DMS79 (cell line): ENCODE measurements at regions not wholly inside any gene's neighbourhood (a gene's known extent, or its start where the extent isn't known, plus 50 kb on each side); places are given as distances from the start of the nearest gene placed in this dataset.
A peak's percentile ranks its signal among the peaks of the same experiment; 100 is the strongest.
"Not testable (repeated sequence)": the region's sequence is repeated elsewhere in the genome, so short reads cannot be mapped to it uniquely, and the experiment has no call there.

Experiments
- DNase-seq: peaks from one replicate; lab custom pipeline; 2025; lab: John Stamatoyannopoulos, UW

DNA sequence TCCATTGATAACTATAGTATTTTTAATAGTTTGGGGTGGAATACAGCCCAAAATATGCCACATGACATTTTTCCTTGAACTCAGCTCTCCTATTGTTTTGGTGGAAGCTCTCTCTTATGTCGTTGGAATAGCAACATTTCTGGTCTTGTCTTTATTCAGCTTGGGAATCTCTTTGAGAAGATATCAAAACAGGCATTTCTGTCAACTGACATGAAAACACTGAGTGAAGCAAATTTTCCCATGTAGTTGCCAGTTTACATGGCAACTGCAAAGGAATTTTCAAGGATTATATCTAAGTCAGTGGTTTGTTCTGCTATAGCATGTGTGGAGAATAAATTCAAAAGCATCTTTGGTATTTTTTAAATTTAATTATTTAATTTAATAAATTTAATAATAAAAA, 863.5 kb upstream of the CDH8 start:
- no peak for DNase-seq

DNA sequence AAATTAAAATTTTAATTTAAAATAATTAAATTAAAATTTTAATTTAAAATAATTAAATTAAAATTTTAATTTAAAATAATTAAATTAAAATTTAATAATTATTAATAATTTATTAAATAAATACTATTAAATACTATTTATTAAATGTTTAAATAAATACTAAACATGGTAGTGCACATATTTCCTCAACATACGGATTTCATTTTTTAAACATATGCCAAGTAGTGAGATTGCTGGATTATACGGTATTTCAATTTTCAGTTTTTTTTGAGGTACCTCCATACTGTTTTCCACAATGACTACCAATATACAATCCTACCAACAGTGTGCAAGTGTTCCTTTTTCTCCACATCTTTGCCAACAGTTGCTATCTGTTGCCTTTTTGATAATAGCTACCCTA, 852.9 kb upstream of the CDH8 start:
- DNase-seq, result no peak

DNA sequence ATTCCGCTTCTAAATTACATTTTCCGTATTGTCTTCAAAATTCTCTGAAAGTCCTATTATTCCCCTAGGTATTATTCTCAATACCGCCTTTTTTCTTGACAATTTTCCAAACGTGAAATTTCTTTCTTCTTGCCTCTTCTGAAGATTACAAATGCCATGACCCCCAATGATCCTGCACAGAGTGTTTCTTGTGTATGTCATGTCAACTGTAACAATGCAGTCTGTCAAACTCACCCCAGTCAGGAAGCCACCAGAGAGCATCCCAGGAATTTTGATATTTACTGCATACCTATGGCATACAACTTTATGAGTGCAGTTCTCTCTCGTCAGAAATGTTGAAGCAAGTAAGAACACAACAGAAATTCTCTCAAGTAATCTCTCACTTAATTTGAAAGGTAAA, 847.3 kb upstream of the CDH8 start:
- DNase-seq, result no peak

DNA sequence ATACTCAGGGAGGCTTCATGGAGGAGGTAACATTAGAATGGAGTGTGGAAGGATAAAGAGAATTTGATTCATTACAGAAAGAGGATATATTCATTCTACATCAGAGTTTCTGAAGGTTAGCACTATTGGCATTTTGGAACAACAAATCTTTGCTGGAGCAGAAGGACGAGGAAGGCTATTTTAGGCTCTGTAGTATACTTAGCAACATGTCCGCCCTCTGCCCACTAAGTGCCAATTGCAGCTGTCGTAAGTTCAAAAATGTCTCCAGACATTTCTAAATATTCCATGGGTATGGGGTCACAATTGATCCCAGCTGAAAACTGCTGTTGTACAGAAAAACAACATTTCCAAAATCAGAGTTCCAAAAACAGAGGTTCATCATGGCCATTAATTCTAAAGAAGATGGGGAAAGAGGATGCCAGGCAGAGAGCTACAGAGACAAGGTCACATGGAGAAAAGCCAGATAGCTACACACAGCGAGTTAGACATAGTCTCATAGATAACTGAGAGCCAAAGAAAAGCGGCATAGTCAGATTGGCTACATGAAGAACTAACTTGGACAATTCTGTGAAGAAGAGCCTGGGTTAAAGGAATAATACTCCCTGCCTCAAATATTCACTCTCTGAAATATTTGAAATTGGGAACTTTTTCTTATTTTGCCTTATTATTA, 846.4 kb upstream of the CDH8 start:
- DNase-seq, result no peak

DNA sequence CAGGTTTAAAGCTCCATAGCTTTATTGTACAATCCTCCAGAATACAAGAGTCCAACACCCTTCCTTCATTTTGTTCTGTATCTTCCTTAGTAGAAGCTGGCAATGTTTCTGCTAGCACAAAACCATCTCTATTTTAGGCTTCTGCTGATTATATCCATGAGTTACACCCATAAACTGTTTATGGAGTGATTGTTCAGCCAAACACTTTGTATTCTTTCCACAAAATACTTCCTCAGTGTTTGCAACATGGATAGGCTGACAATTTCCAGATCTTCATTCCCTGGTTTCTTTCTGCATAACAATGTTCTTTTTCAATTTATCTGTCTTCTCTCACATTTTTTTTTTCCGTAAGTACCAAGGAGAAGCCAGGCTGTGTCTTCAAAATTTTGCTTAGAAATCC, 839.9 kb upstream of the CDH8 start:
- no peak for DNase-seq

DNA sequence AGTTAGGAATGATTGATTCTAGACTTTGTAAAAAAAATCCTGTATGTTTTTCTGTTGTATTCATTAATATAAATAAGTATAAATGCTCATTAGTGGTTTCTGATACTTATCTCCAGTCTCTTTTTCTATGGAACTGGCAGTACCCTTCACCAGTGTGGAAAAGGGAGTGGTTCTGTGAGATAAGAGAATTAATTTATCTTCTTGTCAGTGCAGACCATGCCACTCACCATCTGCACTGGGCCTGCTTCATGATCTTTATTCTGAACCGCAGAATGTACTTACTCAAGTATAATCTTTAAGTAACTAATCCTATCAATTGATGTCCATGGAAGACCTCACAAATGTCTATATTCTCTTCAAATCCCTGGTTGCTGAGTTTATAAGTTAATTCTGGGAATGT, 836.1 kb upstream of the CDH8 start:
- no peak for DNase-seq

DNA sequence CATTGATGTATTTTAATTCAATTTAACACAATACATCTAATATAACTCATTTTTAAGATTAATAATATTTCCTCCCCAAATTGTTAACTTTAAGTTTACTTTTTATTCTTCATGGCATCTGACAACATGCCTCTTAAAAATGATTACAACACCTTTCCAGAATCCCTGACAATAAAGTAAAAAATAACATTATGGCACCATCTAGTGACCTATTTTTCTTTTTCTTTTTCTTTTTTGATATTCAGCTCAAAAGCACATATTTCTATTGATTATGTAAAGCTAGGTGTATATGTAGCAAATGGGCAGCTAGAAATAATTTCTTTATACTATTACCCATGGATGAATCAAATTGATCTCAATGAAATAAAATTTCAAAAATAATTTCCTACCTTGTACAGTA, 834.3 kb upstream of the CDH8 start:
- no peak for DNase-seq

DNA sequence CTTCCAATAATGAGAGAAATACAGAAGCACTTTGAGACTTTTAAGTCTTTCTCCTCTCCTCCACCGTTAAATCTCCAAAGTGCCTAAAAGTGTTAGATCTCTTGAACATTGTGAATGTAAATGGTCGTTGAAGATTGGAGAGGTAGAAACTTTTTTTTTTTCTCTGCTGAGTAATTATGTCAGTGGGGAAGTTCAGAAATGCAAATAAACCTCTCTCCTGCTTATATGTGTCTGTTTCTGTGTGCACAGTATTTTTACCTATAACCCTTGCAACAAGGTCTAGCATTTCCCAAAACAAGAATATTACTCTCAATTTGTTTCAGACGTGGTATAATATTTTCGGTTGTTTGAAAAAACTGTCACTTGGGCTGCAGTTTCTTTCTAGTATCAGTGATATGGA, 833.6 kb upstream of the CDH8 start:
- no peak for DNase-seq

DNA sequence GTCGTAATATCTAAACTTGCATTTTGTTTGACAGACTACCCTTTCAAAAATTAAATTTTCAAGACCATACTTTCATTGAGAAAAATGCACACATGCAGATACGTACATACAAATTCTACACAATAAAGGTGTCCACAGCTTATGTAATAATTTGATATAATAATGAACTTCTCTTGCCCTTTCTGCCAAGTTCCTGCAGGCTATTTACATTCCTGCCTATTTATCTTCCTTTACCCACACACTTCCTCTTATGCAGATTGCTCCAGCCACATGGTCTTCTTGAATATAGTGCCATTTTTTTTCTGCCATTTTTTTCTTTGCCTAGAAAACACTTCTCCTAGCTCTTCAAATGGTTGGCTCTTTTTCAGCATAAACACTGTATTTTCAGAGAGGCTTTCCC, 826.9 kb upstream of the CDH8 start:
- no peak for DNase-seq

DNA sequence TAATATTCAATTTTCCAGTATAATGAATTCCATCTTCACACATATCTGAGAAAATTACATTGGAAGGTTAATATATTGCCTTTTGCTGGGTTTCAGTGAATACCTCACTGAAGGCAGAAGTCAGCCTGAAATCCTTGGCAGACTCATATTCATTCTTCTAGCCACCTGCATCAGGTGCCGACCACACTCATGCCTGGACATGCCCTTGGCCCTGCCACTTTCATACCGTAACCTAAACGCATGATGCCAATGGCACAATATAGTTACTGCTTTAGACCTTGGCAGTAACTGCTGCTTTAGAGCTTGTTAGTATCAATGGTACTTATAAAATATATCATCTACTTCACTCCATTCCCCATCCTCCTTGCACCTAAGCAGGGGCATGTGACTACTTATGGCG, 817.6 kb upstream of the CDH8 start:
- peak; percentile 78 for DNase-seq

DNA sequence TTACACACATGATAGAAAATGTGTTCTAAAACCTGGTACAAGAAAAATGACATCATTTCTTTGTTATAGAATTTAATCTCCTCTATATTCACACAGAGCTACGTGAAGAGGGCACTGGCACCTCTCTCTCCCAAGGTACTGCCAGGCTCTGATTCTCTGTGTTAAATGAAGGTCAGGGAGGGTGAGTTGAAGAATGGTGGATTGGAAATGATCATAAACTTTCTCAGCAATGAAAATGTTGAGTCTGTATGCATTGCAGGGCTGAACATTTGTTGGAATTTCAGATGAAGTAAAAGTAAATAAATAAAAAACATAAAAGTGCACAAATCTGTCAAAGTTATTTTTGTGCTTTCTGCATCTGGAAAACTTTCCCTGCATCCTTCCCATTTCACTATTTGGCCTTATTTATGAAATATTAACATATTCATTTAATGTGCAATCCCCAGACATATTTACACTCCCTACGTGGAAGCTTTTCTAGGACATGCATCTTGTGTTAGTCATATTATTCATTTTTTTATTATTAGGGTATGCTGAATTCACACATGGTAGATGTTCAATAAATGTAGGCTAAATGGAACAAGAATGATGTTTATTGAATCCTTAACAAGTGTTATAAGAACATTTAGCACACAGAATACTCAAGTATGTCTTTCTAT, 810.3 kb upstream of the CDH8 start:
- DNase-seq, result no peak

DNA sequence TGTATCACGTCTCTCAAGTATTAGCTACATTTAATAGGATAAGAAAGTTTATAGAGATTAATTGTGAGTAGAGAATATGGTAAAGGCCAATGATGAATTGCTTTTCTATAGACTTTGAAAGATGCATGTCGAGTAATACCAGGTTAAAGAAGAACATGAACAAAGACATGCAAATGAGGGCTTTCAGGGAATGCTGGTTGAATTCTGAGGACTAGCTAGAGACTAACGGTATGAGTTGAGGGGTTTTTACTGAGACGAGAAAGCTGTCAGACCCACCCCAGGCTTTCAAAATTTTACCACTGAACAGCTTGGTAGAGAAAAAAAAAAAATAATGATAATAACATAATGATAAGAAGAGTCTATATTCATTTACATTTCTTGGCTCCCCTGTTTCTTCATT, 796.0 kb upstream of the CDH8 start:
- DNase-seq, result no peak

DNA sequence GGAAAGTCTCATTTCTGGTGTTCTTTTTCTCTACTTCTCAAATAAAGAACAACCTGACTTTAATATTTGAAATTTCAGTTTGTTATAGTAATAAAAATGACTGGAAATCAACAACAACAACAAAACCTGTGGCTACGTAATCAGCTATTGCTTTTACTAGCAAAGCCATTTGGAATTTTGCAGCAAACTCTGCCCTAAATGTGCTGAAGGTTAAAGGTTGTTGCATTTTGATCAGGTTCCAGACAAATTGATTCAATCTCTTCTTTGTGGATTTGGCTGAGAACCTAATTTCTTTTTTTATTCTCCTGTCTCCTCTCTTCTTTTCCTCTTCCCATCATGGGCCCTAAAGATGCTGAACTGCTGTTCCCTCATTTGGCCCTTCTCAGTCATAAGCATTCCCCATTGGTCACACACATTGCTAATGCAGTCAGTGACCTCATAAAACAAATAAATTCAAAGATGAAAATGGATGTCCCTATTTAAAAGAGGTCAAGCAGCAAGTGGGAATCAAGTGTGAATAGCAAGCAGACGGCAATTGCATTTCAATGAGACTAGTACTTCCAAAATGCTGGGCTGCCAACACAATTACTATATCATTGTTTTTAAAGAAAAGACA, 795.1 kb upstream of the CDH8 start:
- DNase-seq, result peak; percentile 2

DNA sequence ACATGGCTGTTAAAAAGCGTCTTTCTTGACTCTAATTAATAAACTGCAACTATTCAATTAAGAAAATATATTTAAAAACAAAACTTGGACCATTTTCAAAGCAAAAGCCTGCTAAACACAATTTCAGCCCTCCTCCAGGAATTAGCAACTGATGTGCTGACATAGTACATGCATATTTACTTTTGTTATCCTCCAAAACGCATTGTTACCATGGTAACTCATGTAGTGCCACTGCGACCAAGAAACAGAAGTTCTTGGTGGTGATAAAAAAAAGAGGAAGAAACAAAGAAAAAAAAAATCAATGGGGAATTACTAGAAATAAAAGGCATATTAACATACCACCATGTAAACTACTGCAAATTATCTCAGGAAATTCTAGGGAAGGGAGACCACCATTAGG, 793.4 kb upstream of the CDH8 start:
- DNase-seq, result no peak

DNA sequence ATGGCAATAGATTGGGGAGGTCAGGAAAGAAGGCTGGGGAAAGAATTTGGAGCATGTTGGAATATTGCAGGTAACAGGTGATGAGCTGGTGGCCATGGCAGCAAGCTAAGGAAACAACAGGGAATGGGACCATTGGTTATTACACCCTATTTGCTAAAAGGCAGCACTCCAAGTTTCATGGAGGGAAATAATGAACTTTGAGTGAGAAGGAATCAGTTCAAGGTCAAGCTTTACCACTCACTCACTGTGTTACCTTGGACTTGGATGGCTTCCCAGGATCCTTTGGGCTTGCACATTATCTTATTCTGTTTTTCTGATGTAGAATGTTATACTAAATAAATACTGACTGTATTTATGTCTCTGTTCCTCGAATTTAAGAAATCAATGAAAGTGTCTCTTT, 792.8 kb upstream of the CDH8 start:
- DNase-seq, result no peak

DNA sequence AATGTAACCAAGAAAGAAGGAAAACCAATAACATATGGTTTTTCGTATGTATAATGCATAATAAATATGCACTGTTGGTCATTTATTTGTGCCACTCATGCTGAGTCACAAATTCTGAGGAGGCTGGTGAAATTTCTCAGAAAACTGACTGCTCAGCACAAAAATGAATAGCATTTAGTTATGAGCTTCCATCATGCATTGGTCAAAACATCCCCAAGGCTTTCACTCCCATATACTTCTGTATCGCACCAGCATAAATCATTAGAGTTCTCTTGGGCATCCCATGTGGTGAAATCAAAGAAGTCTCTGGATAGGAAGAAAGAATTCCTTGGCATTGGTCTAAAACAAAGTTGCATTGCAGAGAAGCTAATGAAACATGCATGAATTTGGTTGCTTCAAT, 785.6 kb upstream of the CDH8 start:
- DNase-seq, result no peak

DNA sequence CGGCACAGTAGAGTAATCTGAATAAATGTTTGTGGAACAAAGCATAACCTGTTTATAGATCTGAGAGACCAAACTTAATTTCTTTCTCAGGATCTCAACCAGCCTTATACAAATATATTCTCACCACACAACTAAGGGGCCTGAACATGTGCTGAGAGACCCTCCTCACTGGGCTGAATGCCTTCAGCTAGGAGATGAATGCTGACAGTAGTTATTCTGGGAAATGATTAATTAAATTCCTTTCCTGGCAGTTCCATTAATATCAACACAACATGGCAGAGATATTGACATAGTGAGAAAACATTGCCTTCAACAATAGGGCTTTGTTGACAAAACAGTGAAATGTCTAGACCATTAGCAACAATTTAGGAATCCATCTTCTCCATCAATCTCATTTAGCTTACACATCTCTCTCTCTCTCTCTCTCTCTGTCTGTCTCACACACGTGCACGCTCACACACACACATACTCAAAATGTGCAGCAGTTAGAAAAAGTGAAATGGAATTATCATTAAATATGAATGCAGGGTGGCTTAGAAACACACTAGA, 780.8 kb upstream of the CDH8 start:
- no peak for DNase-seq

DNA sequence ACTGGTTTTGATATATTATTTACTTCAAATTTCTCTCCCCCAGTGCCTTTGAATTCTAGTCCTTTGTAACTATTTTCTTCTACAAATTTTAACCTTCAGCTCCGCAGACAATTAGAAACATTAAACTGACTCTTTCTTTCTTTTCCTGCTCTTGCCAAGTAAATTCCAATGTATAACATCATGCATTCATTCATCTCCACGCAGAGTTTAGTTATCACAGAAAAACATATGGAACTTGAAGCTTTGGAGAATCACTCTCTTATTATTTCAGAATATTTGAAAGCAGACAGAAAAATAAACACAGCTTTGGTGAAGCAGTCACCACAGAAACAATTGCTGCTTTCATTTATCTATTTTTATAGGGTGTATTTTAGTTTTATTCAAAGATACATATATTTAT, 778.7 kb upstream of the CDH8 start:
- DNase-seq, result no peak

DNA sequence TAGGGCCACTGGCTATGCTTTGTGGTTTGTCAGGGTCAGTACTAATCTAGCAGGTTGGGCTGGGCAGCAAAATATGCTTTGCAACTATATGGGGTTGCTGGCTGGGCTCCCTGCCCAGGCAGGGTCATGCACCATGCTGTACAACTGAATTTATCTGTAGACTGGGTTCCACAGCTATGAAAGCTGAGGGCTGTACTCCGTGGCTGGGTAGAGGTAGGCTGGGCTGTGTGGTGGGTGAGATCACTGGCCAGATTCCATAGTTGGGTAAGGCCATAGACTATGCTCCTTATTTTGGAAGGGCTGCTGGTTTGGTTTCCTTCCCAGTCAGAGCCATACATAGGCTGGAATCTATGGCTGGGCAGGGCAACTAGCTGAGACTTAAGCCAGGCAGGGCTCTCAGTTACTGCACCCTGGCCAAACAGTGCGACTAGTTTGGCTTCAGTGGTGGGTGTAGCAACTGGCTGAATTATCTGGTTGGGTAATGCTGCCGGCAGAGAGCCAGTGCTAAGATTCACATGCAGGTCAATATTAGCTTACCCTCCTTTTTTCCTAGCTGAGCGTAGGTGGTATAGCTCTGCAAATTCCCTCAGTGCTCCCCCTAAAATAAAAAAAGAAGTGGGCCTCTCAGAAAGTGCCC, 769.1 kb upstream of the CDH8 start:
- no peak for DNase-seq

DNA sequence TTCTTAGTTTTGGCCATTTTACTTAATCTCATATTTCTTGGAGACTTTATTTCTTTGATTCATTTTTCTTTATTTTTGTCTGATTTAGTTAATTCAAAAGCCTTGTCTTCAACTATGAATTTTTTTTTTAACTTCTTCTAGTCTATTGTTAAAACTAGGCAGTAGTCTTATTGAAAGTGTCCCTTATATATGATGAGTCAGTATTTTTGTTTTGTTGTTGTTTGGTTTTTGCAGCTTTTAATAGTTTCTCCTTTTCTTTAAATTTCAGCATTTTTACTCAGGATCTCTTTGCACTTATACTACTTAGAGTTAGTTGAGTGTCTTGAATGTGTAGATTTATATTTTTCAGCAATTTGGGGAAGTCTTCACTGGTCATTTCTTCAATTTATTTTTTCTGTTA, 758.5 kb upstream of the CDH8 start:
- DNase-seq, result no peak

DNA sequence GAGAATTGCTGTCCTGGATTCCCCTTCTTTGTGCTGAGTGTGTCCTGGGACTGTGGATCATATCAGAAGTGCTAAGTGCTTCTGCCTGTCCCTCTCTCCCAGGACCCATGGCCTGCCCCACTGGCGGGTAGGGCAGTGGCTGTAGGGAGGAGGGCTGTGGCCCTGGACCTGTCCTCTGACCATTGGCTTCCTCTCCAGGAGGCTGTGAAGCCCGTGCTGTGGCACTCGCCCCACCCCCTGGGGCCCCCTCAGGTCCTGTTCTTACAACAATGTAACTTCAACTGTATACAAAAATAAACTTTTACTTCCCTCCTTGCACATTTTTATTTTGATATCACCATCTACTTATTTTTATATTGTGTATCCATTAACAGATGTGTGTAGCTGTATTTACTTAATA, 743.8 kb upstream of the CDH8 start:
- DNase-seq, result not testable (repeated sequence)

DNA sequence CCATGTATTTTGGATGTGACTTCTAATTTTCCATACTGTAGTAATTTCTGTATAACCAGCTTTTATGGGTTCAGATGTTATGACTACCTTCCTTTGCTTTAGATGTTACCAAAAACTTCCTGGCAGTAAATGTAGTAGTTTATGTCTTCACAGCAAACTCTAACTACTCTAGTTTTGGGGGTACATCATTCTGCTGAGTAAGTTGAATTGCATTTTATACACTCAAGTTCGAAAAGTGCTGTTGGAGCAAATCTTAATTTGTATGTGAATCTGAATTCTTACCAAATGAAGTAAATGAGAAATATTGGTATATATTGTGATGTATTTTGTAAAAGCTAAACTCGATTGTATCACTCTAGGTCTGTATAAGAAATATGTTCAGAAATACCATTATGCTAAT, 728.3 kb upstream of the CDH8 start:
- no peak for DNase-seq

DNA sequence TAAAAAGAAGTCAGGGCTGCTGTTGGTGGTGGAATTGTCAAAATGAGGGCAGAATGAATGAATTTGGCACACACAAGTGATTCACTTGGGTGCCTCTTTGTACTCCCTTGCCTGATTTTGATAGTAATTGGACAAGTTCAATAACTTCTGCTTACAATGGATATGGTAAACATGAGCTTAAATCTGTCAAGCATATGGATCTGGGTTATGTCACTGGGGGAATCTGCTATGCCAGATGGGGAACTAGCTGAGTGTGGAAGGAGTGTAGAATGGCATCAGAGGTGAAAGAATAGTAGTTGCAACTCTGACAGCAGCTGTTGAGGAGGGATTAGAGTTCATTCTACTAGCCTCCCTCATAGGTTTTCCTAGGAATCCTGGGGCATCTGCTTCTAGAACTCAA, 724.2 kb upstream of the CDH8 start:
- DNase-seq, result no peak
